RWPE1 (cell line): ENCODE measurements at regions not wholly inside any gene's neighbourhood (a gene's known extent, or its start where the extent isn't known, plus 50 kb on each side); places are given as distances from the start of the nearest gene placed in this dataset.

ENCODE experiments used
- CTCF ChIA-PET: fragments of 350-600 bp; sonication (Branson Sonifier 250); formaldehyde crosslinking; extraction: SDS; loops from one replicate; lab custom pipeline; 2021; lab: Yijun Ruan, JAX
- POLR2A ChIA-PET: fragments of 400-600 bp; formaldehyde crosslinking; extraction: SDS; loops from one replicate; lab custom pipeline; 2020; ENCODE audit warnings: antibody characterized with exemption; ENCODE audit not compliant: low non-redundant PET; lab: Yijun Ruan, JAX
- DNase-seq: peaks from one replicate; pipeline ENCODE4 v3.0.0; 2012; ENCODE audit warnings: low spot score
- H3K27ac ChIP-seq: fragments of 450-650 bp; 2 replicates; pipeline ENCODE4 v1.5.1; 2017
- CTCF ChIP-seq: fragments of 450-650 bp; conservative IDR thresholded peaks from 2 replicates; pipeline ENCODE4 v1.5.1; 2017; ENCODE audit warnings: low read depth, mild to moderate bottlenecking

GRCh38 chr1:4553761-4554160, 100.6 kb upstream of the AJAP1 start:
- ChIA-PET CTCF (no interaction called here), POLR2A (no interaction called here)

GRCh38 chr1:4554271-4554865, 100.0 kb upstream of the AJAP1 start:
- ChIA-PET POLR2A (no interaction called here), CTCF (no interaction called here)
- DNase-seq, result no peak
- no peak overlapping the region for H3K27ac ChIP-seq
- no peak for TF ChIP-seq CTCF

More at GRCh38 chr1:4553761-4554160, 100.6 kb upstream of the AJAP1 start:
- H3K27ac ChIP-seq, result no peak overlapping the region
- no peak for DNase-seq
- TF ChIP-seq CTCF, result no peak

- TF ChIP-seq CTCF, result no peak
- no peak overlapping the region for H3K27ac ChIP-seq
- ChIA-PET POLR2A (no interaction called here), CTCF (interaction anchor here (0.6 kb wide), 1 partner anchor 37 kb away, joined by 3 read pairs; no protein-coding TSS in a partner anchor)
- no peak for DNase-seq
These were observed 96.5 kb upstream of the AJAP1 start for GRCh38 chr1:4557949-4558348.

GRCh38 chr1:4561205-4561604, 93.2 kb upstream of the AJAP1 start:
- no peak overlapping the region for H3K27ac ChIP-seq
- DNase-seq, result no peak
- ChIA-PET CTCF (no interaction called here), POLR2A (no interaction called here)
- TF ChIP-seq CTCF, result no peak

- ChIA-PET CTCF (no interaction called here), POLR2A (no interaction called here)
- H3K27ac ChIP-seq, result no peak overlapping the region
- DNase-seq, result no peak
- no peak for TF ChIP-seq CTCF
These were observed 92.1 kb upstream of the AJAP1 start for GRCh38 chr1:4562321-4562720.

- POLR2A ChIA-PET, result no interaction called here
- no peak for TF ChIP-seq CTCF
- no peak for DNase-seq
- H3K27ac ChIP-seq, result no peak overlapping the region
- CTCF ChIA-PET, result no interaction called here
These were observed 90.8 kb upstream of the AJAP1 start for GRCh38 chr1:4563586-4563985.
